NCI-H2196 treated with DMSO at 0.1 percent for 48 hours (cell line): ENCODE measurements at regions not wholly inside any gene's neighbourhood (a gene's known extent, or its start where the extent isn't known, plus 50 kb on each side); places are given as distances from the start of the nearest gene placed in this dataset.

Source experiments
- DNase-seq: peaks from one replicate; lab custom pipeline; 2025; ENCODE audit not compliant: unreplicated experiment; lab: John Stamatoyannopoulos, UW

- DNase-seq = no peak
Measured at GRCh38 chr22:47691152-47691895, 928.9 kb downstream of the TBC1D22A start.

DNA sequence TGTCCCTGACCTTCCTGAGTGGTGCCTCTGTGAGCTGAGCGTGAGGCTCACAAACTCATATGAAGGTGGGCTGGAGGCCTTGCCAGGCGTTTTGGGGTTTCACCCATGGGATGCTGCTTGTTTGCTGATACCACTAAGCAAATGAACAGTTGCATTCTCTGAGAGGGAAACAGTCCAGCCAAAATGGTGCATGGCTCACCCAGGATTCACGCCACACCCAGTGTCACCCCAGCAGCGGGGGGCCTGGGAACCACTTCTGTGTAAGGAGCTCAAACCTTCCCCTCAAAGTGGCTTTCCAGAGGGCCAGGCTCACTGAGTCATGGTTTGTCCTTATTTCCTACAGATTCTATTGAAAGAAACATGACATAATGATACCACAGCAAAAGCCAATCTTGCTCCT lies 928.1 kb downstream of the TBC1D22A start:
- no peak for DNase-seq

- DNase-seq = no peak
Measured at GRCh38 chr22:47690166-47690565, 927.7 kb downstream of the TBC1D22A start.

- DNase-seq = no peak
Measured at GRCh38 chr22:47687776-47688175, 925.3 kb downstream of the TBC1D22A start.

- DNase-seq = no peak
Measured at GRCh38 chr22:47687346-47687655, 924.9 kb downstream of the TBC1D22A start.

DNA sequence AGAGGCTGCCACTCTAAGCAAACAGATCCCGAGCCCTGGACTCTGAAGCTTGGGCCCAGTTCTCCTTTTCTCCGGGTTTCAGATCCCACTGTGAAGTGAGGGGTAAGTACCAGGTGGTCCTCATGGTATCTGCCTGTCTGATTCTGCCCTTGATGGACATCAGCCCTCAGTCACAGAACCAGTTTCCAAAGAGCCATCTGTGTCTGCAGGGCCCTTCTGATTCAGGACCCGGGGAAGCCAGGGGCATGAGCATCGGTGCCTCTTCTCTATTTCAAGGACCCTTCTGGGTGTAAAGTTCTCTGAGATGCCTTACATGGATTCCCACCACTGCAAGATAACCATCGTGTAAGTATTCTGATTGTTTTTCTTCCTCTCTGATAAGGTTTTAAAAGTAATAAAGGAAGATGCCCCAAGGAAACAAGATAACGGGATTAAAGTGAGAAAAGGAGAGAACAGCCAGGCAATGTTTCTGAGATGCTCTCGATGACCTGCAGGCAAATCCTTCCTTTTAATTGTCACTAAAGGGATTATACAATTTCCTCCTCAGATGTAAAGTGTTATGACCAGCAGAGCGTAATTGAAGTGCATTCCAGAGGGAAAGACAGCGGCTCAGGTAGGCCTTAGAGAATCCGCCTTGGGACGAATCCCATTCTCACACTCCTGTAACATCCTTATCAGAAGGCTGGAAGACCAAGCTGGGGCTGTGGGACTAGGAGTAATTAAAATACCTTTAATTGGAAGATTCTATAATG lies 924.3 kb downstream of the TBC1D22A start:
- DNase-seq = no peak

- DNase-seq = no peak
Measured at GRCh38 chr22:47681411-47682165, 919.1 kb downstream of the TBC1D22A start.

DNA sequence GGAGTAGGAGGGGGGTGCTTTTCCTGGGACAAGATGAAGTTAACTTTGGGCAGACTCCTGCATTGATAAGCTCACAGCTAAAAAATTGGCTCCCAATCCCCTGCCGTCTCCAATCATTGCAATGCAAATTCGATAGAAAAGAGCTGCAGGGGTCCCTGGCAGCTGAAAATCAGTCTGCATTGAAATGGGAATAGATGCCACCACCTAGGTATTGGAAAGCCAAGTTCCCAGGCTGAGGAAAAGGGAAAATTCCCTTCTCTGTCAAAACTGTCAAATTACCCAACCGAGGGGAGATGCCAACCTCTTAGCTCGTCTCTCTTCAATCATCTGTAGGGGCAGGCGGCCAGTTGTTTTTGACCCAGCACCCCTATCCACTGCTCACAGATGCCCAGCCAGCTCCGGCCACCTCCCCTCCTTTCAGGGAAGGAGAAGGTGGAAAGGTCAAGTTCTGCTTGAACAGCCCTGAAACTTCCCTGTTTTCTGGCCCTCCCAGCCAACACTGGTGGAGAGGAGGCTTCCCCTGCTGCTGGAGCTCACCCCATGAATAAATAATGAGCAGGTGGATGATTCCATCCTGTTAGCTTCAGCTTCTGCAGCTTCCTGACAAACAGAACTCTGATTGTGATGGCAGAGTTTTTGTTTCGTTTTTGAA lies 916.3 kb downstream of the TBC1D22A start:
- DNase-seq = no peak

- DNase-seq = no peak
Measured at GRCh38 chr22:47678048-47678447, 915.6 kb downstream of the TBC1D22A start.

DNA sequence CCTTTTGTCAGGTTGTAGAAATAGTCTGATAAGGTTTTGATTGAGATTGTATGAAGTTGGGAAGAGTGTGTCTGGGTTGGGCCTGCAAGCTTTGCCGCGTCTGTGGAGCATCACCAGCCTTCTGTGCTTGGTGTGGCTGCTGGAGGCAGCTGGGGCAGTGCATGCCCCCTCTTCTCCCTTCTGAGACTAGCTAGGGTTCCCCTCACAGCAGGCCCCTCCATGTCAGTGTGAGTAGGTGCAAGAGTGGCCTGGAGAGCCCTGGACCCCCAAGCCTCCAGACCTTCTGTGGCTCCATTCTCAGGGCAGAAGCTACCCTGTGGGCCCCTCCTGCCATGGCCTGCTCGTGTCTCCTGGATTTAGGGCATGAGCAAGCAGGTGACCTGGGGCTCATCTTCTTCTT lies 914.2 kb downstream of the TBC1D22A start:
- no peak for DNase-seq

- no peak for DNase-seq
Measured at GRCh38 chr22:47674600-47674999, 912.1 kb downstream of the TBC1D22A start.

DNA sequence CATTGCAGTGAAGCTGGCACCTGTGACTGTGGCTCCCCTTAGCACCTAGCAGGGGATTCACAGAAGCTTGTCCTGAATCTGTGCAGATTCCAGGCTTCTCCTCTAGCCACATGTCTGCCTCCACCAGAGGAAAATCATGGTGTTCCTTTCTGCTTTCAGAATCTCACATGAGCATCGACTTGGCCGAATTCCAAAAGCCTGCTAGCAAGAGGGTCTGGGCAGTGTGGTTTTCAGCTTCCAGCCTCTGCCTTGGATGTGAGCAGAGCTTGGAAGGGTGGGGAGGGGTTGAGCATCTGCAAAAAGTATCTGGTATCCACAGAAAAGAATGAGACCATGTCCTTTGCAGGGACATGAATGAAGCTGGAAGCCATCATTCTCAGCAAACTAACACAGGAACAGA lies 911.1 kb downstream of the TBC1D22A start:
- DNase-seq = no peak

DNA sequence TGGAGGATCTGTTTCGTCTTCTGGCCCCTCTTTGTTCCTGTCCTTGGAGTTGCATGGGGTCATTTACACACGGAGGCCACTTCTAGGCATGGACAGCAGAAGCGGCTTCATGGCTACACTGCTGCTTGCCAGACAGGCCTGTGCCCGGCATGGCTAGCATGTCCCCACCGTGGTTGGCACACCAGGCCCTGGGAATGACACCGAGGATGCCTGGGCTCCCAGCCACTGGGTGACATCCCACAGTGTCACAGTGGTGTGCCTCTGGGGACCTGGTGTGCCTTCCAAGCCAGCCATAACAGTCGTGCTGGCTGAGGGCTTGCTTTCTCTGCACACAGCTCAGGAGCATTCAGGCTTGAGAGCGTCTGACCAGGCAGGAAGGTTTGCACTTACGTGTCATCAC lies 910.1 kb downstream of the TBC1D22A start:
- no peak for DNase-seq

GRCh38 chr22:47665151-47665550 lies 902.7 kb downstream of the TBC1D22A start:
- no peak for DNase-seq

DNA sequence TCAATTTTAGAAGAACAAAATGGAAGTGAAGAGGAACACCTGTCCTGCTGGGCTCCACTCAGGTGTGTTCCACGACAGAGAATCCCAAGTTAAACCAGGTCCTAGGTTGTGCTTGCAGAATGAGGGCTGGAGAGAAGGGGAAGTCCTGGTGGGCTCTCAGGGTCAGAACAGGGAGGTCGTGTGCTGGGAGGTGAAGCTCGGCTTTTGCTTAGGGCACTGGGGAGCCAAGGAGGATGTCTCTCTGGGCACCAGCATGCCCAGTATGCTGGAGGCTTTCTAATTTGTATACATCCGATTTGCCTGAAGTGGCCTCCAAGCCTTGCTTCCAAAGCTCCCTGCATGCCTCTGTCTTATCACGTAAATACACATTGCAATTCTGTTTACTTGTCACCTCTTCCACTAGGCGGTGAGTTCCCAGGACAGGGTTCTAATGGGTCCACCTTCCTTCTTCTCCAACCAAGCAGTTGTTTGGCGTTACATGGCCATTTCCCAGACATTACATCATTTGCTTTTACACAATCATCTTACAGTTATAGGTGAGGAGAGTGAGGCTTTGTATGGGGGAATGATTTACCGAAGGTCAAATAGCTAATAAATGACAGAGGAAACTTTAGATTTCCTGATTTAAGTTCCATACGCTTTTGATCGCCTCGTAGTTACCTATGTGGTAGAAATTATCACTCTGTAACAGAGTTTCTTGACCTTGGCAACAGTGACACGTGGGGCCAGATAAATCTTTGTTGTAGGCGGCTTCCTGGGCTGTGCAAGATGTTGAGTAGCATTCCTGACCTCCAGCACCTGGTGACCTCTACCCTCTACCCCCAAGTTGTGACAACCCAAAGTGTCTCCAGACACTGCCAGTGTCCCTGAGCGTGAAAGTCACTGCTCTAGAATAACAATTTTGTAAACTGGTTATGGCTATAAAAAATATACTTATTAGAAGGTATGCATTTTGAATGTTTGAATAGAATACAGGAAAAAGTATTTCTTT lies 901.5 kb downstream of the TBC1D22A start:
- DNase-seq = no peak

- no peak for DNase-seq
Measured at GRCh38 chr22:47659467-47660223, 897.2 kb downstream of the TBC1D22A start.

GRCh38 chr22:47658182-47658581 lies 895.7 kb downstream of the TBC1D22A start:
- DNase-seq = no peak

DNA sequence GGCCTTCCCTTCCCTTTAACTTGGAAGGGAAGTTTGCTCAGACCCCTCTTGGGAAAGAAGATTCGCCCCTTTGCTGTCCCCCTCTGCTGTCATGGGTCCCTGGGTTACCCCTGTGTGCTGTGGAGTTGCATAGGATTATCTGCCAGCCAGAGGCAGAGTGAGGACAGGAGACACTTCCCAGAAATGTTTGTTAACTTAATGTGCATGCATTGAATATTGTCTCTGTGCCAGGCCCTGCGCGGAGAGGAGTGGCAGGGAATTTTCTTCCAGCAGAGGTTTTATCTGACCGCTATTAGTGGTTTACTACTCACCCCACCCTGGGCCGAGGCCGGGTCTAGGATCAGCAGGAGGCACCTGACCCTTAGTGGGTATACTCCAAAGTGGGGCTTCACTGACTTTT lies 894.8 kb downstream of the TBC1D22A start:
- DNase-seq = no peak

- DNase-seq = no peak
Measured at GRCh38 chr22:47656806-47657205, 894.4 kb downstream of the TBC1D22A start.

DNA sequence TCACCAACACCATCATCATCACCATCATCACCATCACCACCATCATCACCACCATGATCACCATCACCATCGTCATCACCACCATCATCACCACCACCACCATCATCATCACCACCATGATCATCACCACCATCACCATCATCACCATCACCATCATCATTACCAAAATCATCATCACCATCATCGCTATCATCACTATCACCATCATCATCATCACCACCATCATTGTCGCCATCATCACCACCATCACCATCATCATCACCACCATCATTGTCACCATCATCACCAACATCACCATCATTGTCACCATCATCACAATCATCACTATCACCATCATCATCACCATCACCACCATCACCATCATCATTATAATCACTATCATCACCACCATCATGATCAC lies 893.5 kb downstream of the TBC1D22A start:
- no peak for DNase-seq
